ENCODE measurements at regions not wholly inside any gene's neighbourhood (a gene's known extent, or its start where the extent isn't known, plus 50 kb on each side); places are given as distances from the start of the nearest gene placed in this dataset.
A peak's percentile ranks its signal among the peaks of the same experiment; 100 is the strongest.

DNA sequence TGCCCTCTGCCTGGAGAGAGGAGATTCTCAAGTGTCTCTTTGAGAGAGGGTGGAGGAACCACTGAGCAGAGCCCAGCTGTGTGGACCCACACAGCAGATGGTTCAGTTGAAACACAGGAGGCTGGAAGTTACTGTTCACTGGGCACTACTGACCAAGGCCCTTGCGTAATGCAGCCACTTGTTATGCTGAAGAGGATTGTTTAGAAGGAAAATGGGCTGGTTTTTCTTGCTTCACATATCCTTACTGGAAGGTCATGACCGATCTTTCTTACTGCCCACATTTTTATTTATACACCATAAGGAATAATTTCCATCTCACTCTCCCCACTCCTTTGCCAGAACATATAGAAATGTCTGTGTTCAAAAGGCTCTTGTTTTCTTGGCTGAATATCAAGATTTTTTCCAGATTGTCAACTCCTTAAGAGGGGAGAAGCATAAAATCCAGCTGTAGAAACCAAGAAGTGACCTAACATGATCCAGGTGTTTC, 375.1 kb upstream of the DDHD1 start:
- no peak for DNase-seq (ENCODE audit: low read depth in 4 of 4, low spot score in 3 of 4)

DNA sequence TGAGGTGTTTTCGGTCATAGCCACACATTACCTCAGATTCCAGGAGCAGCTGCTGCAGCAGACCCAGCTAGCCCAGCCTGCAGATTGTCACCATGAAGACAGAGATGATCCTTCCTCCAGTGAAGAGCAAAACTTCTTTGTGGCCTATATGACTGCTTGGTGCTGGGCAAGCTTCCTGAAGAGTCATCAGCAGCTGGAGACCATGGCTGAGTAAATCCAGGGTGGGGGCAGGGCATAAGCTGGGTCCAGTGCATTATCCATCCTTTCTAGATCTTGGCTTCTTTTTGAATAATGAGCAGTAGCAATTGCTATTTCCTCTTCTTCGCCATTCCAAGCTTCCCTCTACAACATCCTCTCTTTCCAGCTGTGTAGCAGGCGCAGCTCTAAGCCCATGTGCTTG, 373.1 kb upstream of the DDHD1 start:
- DNase-seq (ENCODE audit: low read depth in 4 of 4, low spot score in 3 of 4) = no peak

DNA sequence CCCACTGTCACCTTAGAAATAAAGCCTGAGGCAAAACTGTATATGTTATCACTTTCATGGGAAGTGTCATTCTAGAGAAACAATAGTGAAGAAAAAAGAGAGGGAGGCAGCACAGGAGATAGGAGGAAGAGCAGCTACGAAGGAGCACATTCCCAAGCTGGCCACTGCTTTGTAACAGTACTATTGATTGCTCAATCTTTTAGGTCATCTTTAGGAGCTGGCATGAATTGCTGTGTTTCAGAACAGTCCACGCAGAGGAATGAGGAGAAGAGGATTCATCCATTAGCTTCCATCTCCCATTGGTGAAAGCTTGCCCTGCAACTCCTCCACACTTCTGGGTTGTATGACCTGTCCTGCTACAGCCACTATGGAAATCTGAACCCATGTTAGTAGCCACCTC, 372.5 kb upstream of the DDHD1 start:
- DNase-seq (ENCODE audit: low read depth in 4 of 4, low spot score in 3 of 4) = no peak

DNA sequence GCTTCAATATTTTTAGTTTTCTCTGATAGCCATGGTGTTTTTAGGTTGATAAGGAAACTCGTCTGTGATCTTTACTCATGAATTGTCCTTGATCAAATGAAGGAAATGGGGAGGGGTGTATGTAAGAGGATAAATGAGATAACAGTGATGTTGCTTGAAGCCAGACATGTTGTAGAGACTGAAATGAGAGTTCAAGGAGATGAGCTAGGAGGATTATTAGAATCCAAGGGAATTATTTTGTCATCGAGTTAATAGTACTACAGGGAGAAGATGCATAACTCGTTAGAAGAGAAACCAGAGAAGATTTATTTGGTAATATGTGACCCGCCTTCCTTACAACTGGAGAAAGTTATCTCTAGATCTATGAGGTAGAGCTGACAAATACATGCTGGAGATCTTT, 371.3 kb upstream of the DDHD1 start:
- DNase-seq (ENCODE audit: low read depth in 4 of 4, low spot score in 3 of 4) = no peak

DNA sequence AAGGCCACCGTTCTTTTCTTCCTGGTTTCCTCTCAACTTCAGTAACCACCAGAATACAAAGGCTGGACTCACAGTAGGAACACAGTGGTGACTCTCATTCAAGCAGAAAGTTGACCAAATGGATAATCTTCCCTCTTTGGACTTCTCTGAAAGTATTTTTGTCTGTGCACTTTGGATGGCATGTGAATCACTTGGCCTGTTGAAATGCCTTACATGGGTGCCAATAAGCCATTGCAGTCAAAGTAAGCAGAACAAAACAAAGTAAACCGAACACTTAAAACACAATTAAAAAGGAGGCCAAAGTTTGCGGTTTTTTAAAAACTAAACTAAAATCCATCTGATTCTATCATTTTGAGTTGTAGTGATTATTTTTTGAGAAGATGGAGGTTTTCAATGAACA, 370.1 kb upstream of the DDHD1 start:
- no peak for DNase-seq (ENCODE audit: low read depth in 4 of 4, low spot score in 3 of 4)

DNA sequence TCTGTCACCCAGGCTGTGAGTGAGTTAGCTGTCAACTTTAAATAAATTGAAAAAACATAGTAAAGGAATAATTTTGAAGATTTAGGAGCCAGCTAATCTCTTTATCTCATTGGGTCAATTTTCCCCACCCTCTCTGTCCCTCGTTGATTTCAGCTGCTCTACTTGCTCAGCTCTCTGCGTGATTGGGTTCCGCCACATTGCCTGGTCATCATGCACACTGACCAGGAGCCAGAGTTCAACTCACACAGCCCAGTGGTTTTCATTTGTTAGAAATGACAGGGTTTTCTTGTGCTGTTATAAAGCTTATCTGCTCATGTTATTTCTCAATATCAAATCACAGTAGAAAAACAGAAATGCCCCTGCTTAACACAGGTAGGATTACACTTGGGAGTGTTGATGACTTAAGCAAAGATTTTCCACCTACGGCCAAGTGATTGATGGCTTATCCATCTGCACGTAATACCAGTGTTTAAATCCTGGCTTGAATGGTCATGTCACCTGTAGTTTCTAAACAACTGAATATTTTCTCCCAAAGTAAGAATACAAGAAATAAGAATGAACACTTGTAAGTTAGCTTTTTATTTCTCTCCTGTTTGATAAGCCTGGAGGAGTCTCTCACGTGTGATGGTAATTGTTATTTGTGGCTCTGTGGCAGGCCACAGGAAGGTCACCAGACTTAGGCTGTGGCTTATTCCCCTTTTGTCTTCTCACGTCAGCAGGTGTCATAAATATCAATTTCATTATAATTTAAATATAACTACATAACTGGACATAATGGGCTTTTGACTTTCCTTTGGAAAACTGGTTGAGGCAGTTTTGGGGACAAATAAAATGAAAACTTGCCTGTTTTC, 367.2 kb upstream of the DDHD1 start:
- DNase-seq (ENCODE audit: low read depth in 4 of 4, low spot score in 3 of 4) = no peak

DNA sequence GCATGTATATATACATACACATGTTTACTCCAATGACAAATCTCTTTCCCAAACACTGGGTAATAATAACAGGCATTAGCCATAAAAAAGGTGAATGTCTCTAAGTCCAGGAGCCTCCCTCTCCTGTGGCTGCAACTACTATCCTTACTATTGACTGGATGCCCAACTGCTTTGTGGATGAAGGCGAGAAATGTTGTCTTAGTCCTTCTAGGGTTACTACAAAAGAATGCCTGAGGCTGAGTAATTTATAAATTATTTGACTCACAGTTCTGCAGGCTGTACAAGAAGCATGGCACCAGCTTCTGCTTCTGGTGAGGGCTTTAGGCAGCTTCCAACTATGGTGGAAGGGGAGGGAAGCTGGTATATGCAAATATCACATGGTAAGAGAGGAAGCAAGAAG, 366.0 kb upstream of the DDHD1 start:
- no peak for DNase-seq (ENCODE audit: low read depth in 4 of 4, low spot score in 3 of 4)

DNA sequence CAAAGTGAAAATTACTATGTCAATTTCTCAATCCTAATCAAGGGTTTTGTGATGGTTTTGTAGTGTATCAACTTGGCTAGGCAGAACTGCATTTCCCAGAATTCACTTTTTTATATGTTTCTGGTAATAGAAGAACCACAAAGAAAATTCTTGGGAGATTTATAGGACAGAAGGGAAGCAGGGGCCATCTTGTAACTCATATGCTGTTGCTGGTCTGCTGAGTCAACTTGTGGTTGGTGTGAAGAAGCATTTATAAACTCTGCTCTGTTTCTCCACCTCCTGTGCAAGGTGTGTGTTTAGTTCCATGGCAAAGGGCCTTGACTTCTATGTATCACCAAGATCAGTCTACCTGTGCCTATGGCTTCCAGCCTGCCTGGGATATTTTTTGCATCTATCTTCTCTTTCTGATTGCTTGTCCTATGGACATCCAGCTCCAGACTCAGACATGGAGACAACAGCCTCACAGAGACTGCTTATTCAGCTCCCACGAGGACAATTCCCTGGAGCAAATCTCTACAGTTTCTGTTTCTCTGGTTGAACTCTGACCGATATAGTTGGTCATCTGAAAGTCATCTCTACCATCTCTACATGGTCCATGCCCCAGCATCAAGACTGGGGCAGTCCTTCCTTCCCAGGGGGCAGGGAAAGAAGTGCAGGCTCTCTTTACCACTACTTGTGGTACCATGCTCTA, 364.3 kb upstream of the DDHD1 start:
- no peak for DNase-seq (ENCODE audit: low read depth in 4 of 4, low spot score in 3 of 4)

DNA sequence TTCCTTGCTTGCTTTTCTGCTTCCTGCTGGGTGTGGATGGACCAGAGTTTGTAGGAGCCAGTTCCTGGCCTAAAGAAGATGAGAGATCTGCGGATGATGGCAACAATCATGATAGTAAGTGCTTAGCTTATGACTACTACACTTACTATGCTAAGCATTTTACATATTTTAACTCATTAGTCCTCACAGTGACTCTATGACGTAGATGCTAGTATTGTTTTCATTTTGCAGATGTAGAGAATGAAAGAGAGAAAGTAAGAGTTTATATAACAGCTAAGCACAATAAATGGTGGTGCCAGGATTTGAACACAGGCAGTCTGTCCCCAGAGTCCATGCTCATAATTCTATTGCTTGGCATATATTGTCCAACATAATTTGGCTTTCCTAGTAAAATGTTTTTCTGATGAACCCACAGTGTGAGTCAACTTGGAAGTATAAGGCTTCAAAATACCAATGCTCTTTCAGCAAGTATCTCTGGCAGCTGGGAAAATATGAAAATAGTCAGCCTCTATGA, 363.2 kb upstream of the DDHD1 start:
- DNase-seq (ENCODE audit: low read depth in 4 of 4, low spot score in 3 of 4) = no peak

DNA sequence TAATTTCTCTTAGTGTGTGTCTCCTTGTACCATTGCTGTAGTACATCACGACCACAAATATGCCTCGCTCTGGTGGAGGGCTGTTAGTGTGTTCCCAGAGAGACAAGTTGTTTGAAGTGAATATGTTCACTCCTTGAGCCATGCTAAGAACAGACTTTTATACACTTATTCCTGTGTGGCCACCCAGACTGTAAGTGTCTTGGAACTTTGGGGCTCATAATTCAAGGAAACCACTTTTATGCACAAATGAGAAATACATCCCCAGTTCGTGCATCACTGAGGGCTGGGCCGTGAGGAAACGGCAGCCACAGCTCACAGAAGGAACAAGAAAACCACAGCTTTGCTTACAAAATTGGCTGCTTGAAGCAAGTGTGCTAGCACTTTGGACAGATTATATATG, 362.2 kb upstream of the DDHD1 start:
- DNase-seq (ENCODE audit: low read depth in 4 of 4, low spot score in 3 of 4) = no peak

DNA sequence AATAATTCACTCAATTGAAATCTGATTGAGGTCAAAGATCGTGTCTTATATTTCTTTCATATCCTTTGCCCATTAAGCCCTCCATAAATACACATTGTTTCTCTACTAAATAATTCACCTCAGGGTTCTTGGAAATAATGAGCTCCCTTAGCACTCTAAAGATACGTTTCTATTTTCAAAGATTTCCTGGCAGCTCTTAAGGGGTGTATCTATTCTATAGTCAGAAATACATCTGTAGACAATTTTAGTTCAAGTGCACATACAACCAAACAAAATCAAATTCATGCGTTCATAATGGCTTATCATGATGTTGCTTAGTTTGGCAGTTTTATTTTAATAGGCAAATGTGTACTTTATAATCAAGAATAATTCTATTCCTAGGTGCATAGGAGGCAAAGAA, 361.1 kb upstream of the DDHD1 start:
- no peak for DNase-seq (ENCODE audit: low read depth in 4 of 4, low spot score in 3 of 4)

DNA sequence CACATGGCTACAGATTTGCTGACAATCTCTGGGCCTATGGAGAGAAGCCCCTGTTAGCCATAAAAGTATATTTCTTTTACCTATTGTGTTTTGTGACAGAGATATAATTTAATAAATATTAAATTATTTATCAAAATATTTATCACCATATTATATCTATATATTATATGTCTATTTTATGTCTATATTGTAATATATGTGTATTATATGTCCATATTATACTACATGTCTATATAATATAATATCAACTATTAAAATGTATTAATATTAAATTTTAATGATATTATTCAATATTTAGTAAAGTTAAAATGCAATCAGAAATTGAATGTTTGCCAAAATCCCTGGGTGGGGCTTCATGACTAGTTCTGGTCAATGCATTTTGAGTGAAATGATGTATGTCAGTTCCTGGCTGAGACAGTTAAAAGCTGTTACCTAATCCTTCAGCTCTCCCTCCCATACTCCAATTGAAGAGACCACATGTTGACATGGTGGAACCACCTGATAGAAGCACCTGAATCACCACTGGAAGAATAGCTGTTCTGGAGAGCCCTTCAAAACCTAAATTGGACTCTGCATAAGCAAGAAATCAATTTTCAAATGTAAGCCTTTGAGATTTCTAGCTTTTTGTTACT, 357.3 kb upstream of the DDHD1 start:
- no peak for DNase-seq (ENCODE audit: low read depth in 4 of 4, low spot score in 3 of 4)

DNA sequence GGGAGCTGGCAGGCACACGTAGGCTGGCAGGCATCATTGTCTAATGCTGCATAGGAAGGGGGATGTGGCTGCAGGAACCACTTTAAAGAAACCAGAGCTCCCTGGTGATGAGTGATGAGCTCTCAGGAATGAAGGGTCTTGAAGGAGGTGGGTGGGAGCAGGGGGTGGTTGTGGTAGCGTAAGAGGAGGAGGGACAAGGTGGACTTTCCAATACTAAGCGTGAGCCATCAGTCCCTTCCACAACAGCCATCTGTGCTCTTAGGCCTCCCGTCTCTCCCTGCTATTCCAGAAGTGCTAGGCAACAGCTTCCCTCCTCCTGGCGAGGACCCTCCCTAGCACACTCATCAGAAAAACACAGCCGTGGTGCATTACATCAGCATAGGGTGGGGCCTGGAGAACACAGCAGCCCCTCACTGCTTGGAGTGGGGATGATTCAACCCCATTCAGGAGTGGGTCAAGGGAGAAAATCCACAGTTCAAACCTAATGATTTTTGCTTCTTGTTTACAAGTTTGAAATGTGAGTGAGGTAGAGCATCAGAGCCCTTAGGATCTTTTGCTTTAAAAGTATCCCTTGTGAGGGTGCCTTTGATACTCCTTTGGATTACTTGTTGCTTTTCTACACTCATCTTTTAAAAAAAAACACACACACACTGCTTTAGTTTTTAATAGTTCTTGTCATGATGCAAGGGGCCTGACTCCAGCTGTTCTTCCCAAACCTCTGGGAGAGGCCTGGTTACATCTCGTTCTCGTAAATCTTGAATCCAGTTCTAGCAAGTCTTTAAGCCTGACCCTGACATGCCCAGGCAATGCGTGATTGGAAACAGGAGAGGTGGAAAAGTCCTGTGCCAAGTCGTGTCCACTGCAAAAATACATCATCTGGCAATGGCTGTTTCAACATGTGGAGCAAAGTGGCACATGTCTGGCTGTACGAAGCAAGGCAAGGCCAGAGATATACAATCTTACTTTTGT, 356.4 kb upstream of the DDHD1 start:
- no peak for DNase-seq (ENCODE audit: low read depth in 4 of 4, low spot score in 3 of 4)

DNA sequence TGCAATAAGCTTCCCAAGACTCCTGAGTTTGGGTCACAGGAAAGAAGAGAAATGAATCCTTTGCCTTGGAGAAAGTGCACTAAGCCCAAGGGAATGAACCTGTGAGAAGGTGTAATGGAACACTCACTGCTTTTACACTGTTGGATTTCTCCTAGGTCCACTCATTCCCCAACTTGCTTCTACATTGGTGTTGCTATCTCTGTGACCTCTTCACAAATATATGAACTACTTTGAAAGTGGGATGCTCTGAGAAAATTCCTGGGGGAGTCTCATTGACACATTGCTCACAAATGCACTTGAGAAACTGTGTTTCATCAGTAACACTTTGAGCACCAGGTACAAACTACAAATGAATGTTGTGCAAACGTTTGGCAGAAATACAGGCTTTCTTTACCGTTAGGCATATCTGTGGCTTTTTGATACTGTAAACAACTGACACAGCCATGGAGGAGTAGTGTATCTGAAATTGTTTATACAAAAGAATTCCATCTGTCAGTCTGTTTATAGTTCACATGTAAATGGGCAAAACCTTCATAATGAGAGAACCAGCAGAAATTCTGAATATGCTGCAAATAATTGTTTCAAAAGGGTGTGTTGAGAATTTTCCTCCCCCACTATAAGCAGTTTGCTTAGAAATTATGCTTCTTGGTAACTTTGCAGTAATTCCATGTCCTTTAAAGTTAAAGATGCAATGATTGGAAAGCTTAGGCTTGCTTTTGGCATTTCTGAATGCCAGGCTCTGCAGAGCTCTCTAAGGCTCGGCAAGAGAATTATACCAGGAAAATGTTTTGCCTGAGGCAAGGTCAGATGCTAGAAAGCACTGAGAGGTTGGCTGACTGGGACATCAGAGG, 348.5 kb upstream of the DDHD1 start:
- no peak for DNase-seq (ENCODE audit: low read depth in 4 of 4, low spot score in 3 of 4)

DNA sequence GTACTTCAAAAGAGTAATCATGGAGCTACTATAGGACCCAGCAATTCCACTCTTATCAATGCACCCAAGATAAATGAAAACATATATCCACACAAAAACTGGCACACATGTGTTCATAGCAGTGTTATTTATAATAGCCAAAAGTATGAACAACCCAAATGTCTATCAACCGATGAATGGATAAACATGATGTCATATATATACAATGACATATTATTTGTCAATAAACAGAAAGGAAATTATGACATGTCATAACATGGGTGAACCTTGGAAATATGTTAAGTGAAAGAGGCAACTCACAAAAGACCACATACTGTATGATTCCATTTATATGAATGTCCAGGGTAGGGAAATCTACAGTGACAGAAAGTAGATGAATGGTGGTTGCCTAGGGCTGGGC, 347.1 kb upstream of the DDHD1 start:
- DNase-seq (ENCODE audit: low read depth in 4 of 4, low spot score in 3 of 4) = no peak

DNA sequence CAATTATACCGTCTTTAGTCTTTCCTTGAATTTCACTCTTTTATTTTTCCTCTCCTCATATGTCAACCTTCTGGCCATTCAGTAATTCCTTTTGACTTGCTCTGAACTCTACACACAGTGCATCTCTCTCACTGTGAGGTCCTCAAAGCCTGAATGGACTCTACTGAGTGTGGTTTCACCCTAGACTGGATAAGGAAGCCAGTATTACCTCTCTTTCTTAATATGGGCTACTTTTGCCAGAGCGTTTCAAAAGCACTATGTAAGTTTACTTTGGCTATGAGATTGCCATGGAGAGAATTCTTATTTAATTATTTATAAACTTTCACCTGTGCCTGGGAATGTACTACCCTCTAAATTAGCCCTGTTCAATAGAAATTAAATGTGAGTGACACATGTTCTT, 343.5 kb upstream of the DDHD1 start:
- no peak for DNase-seq (ENCODE audit: low read depth in 4 of 4, low spot score in 3 of 4)

DNA sequence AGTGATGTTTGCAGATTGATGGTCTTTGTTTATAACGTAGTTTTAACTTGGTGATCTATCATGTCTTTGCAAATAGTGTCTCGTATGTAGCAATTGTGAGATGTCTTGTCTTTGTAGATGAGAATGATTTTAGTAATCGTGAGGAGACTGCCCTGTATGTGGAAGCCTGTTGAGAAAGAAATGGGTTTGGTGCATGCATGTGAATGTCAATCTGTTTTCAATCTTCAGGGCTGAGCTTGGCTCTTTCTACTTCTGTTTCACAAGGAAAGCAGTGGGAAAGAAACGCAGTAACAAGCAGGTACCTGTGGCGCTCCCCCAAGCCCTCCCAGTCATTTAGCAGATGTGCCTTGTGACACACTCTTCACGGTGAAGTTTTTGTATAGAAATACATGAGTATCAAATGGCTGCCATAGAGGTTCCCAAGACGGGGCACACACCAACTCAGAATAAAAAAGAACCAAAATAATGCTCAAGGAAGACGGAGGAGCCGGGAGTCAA, 342.8 kb upstream of the DDHD1 start:
- no peak for DNase-seq (ENCODE audit: low read depth in 4 of 4, low spot score in 3 of 4)

DNA sequence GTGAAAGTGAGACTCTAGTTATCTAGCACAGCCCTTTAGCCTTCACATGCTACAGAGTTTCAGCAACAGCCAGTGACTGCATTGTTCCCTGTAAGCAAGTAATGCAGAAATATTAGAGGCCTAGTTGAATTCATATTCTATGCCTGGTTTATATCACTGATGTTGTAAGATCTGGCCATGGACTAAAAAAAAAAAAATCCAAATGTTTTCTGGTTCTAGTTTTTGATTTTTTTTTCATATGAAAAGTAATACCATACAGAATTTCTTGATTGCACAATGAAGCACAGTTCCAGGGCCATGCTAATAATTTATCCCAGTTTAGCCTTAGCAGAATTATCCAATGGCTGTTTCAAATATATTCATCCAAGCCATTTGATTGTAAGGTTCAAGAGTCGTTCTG, 341.5 kb upstream of the DDHD1 start:
- DNase-seq (ENCODE audit: low read depth in 4 of 4, low spot score in 3 of 4) = no peak

DNA sequence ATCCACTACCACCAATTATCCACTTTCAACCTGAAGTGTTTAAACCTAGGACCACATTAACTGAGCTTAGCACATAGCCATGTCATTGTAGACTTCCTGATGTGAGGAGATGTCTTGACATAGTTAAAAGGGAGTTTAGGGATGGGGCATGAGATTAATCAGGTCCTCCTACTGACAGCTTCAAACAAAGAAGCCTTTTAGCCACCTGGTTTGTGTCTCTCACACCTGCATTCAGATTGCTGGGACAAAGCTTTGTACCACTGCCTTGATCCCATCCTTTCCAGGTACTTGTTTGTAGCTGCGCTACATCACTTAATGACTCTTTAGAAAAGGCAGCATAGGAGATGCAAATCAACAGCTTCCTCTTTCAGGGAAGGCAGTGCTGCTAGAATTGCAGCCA, 340.7 kb upstream of the DDHD1 start:
- DNase-seq (ENCODE audit: low read depth in 4 of 4, low spot score in 3 of 4) = peak in 1 of 4 donors; percentile 6

All from left renal pelvis (tissue), 4 donors.